ENCODE measurements at regions not wholly inside any gene's neighbourhood (a gene's known extent, or its start where the extent isn't known, plus 50 kb on each side); places are given as distances from the start of the nearest gene placed in this dataset.
"Not testable (repeated sequence)": the region's sequence is repeated elsewhere in the genome, so short reads cannot be mapped to it uniquely, and the experiment has no call there.

- no peak for ATAC-seq (ENCODE audit: low read depth)
- Mint-ChIP-seq H3K27ac (no peak overlapping the region), H3K4me1 (no peaks in the 10 kb centered on the region), H3K9me3 (peaks cover 2% of the 10 kb centered on the region), H3K36me3 (no peaks in the 10 kb centered on the region), H3K4me3 (no peak overlapping the region), H3K27me3 (no peaks in the 10 kb centered on the region)
- DNase-seq = no peak
- POLR2A ChIA-PET = no interaction called here
These were observed 250.8 kb upstream of the SOX9 start for GRCh38 chr17:71869841-71870545.

- POLR2A ChIA-PET = no interaction called here
- Mint-ChIP-seq H3K9me3 (peaks cover 2% of the 10 kb centered on the region), H3K27ac (no peak overlapping the region), H3K4me3 (no peak overlapping the region), H3K36me3 (no peaks in the 10 kb centered on the region), H3K4me1 (no peaks in the 10 kb centered on the region), H3K27me3 (no peaks in the 10 kb centered on the region)
- ATAC-seq (ENCODE audit: low read depth) (no peak), DNase-seq (no peak)
These were observed 250.3 kb upstream of the SOX9 start for GRCh38 chr17:71870546-71870862.

- H3K4me3 Mint-ChIP-seq = no peak overlapping the region
- peaks cover 1% of the 10 kb centered on the region for H3K9me3 Mint-ChIP-seq
- ATAC-seq (ENCODE audit: low read depth) (no peak), DNase-seq (no peak)
- H3K36me3 Mint-ChIP-seq = no peaks in the 10 kb centered on the region
- H3K27me3 Mint-ChIP-seq = no peaks in the 10 kb centered on the region
- H3K27ac Mint-ChIP-seq = no peak overlapping the region
- no peaks in the 10 kb centered on the region for H3K4me1 Mint-ChIP-seq
- POLR2A ChIA-PET = no interaction called here
These were observed 247.9 kb upstream of the SOX9 start for GRCh38 chr17:71872843-71873485.

GRCh38 chr17:71874773-71875172 lies 246.0 kb upstream of the SOX9 start:
- H3K4me1 Mint-ChIP-seq; H3K27ac Mint-ChIP-seq; H3K4me3 Mint-ChIP-seq; H3K9me3 Mint-ChIP-seq; DNase-seq; ATAC-seq (ENCODE audit: low read depth); H3K36me3 Mint-ChIP-seq; POLR2A ChIA-PET; H3K27me3 Mint-ChIP-seq: not testable (repeated sequence)

- no peak overlapping the region for H3K4me3 Mint-ChIP-seq
- no peak overlapping the region for H3K27ac Mint-ChIP-seq
- DNase-seq (no peak), ATAC-seq (ENCODE audit: low read depth) (no peak)
- no peaks in the 10 kb centered on the region for H3K36me3 Mint-ChIP-seq
- peaks cover 6% of the 10 kb centered on the region for H3K9me3 Mint-ChIP-seq
- H3K4me1 Mint-ChIP-seq = no peaks in the 10 kb centered on the region
- no peaks in the 10 kb centered on the region for H3K27me3 Mint-ChIP-seq
- POLR2A ChIA-PET = no interaction called here
These were observed 242.5 kb upstream of the SOX9 start for GRCh38 chr17:71878271-71878670.

- POLR2A ChIA-PET = no interaction called here
- no peak for DNase-seq
- no peaks in the 10 kb centered on the region for H3K36me3 Mint-ChIP-seq
- ATAC-seq (ENCODE audit: low read depth) = no peak
- H3K27ac Mint-ChIP-seq = no peak overlapping the region
- H3K27me3 Mint-ChIP-seq = no peaks in the 10 kb centered on the region
- H3K4me3 Mint-ChIP-seq = no peak overlapping the region
- no peaks in the 10 kb centered on the region for H3K4me1 Mint-ChIP-seq
- H3K9me3 Mint-ChIP-seq = peaks cover 6% of the 10 kb centered on the region
These were observed 241.8 kb upstream of the SOX9 start for GRCh38 chr17:71878998-71879397.

GRCh38 chr17:71881041-71881440 lies 239.8 kb upstream of the SOX9 start:
- no peak overlapping the region for H3K27ac Mint-ChIP-seq
- POLR2A ChIA-PET = no interaction called here
- H3K4me3 Mint-ChIP-seq = no peak overlapping the region
- no peaks in the 10 kb centered on the region for H3K36me3 Mint-ChIP-seq
- no peaks in the 10 kb centered on the region for H3K4me1 Mint-ChIP-seq
- no peaks in the 10 kb centered on the region for H3K27me3 Mint-ChIP-seq
- H3K9me3 Mint-ChIP-seq = peaks cover 6% of the 10 kb centered on the region
- no peak for DNase-seq
- ATAC-seq (ENCODE audit: low read depth) = no peak

- no peak for ATAC-seq (ENCODE audit: low read depth)
- no peak for DNase-seq
- POLR2A ChIA-PET = no interaction called here
These were observed 239.2 kb upstream of the SOX9 start for GRCh38 chr17:71881581-71881980.

GRCh38 chr17:71883258-71883657 lies 237.6 kb upstream of the SOX9 start:
- Mint-ChIP-seq H3K4me3 (no peak overlapping the region), H3K27me3 (no peaks in the 10 kb centered on the region), H3K27ac (no peak overlapping the region), H3K36me3 (no peaks in the 10 kb centered on the region), H3K9me3 (peaks cover 4% of the 10 kb centered on the region), H3K4me1 (no peaks in the 10 kb centered on the region)
- POLR2A ChIA-PET = no interaction called here
- no peak for DNase-seq
- ATAC-seq (ENCODE audit: low read depth) = no peak

More at GRCh38 chr17:71881581-71881980, 239.2 kb upstream of the SOX9 start:
- H3K27me3 Mint-ChIP-seq = no peaks in the 10 kb centered on the region
- H3K4me1 Mint-ChIP-seq = no peaks in the 10 kb centered on the region
- no peak overlapping the region for H3K27ac Mint-ChIP-seq
- no peak overlapping the region for H3K4me3 Mint-ChIP-seq
- no peaks in the 10 kb centered on the region for H3K36me3 Mint-ChIP-seq
- peaks cover 4% of the 10 kb centered on the region for H3K9me3 Mint-ChIP-seq

GRCh38 chr17:71883845-71884244 lies 237.0 kb upstream of the SOX9 start:
- H3K27me3 Mint-ChIP-seq = no peaks in the 10 kb centered on the region
- no peaks in the 10 kb centered on the region for H3K36me3 Mint-ChIP-seq
- H3K27ac Mint-ChIP-seq = no peak overlapping the region
- POLR2A ChIA-PET = no interaction called here
- peaks cover 4% of the 10 kb centered on the region for H3K9me3 Mint-ChIP-seq
- H3K4me1 Mint-ChIP-seq = no peaks in the 10 kb centered on the region
- no peak for DNase-seq
- ATAC-seq (ENCODE audit: low read depth) = no peak
- H3K4me3 Mint-ChIP-seq = no peak overlapping the region

GRCh38 chr17:71885662-71886061 lies 235.2 kb upstream of the SOX9 start:
- DNase-seq = no peak
- Mint-ChIP-seq H3K27ac (no peak overlapping the region), H3K4me3 (no peak overlapping the region), H3K36me3 (no peaks in the 10 kb centered on the region), H3K4me1 (no peaks in the 10 kb centered on the region), H3K27me3 (no peaks in the 10 kb centered on the region), H3K9me3 (peaks cover 4% of the 10 kb centered on the region)
- POLR2A ChIA-PET = no interaction called here
- ATAC-seq (ENCODE audit: low read depth) = no peak

GRCh38 chr17:71899317-71899716 lies 221.5 kb upstream of the SOX9 start:
- Mint-ChIP-seq H3K27ac (no peak overlapping the region), H3K4me1 (no peaks in the 10 kb centered on the region), H3K4me3 (no peak overlapping the region), H3K27me3 (no peaks in the 10 kb centered on the region), H3K9me3 (peaks cover 3% of the 10 kb centered on the region), H3K36me3 (no peaks in the 10 kb centered on the region)
- ATAC-seq (ENCODE audit: low read depth) = no peak
- POLR2A ChIA-PET = no interaction called here
- no peak for DNase-seq

GRCh38 chr17:71900621-71901229 lies 220.1 kb upstream of the SOX9 start:
- Mint-ChIP-seq H3K4me1 (no peaks in the 10 kb centered on the region), H3K36me3 (no peaks in the 10 kb centered on the region), H3K4me3 (no peak overlapping the region), H3K27ac (no peak overlapping the region), H3K27me3 (no peaks in the 10 kb centered on the region), H3K9me3 (peaks cover 5% of the 10 kb centered on the region)
- DNase-seq (no peak), ATAC-seq (ENCODE audit: low read depth) (no peak)
- POLR2A ChIA-PET = no interaction called here

GRCh38 chr17:71902894-71903506 lies 217.8 kb upstream of the SOX9 start:
- Mint-ChIP-seq H3K4me3 (no peak overlapping the region), H3K27ac (no peak overlapping the region), H3K27me3 (no peaks in the 10 kb centered on the region), H3K9me3 (peaks cover 2% of the 10 kb centered on the region), H3K4me1 (no peaks in the 10 kb centered on the region), H3K36me3 (no peaks in the 10 kb centered on the region)
- no peak for ATAC-seq (ENCODE audit: low read depth)
- no peak for DNase-seq
- POLR2A ChIA-PET = no interaction called here
